Hindlimb muscle (tissue), 1 donor: ENCODE measurements at regions not wholly inside any gene's neighbourhood (a gene's known extent, or its start where the extent isn't known, plus 50 kb on each side); places are given as distances from the start of the nearest gene placed in this dataset.

ENCODE experiments used
- DNase-seq: peaks from one replicate; pipeline ENCODE4 v3.0.0-alpha.2; 2013

GRCh38 chr4:134324179-134324578 is 122.6 kb upstream of the PABPC4L start:
- DNase-seq = no peak

GRCh38 chr4:134320048-134320447 is 118.5 kb upstream of the PABPC4L start:
- no peak for DNase-seq

GRCh38 chr4:134313591-134313990 is 112.0 kb upstream of the PABPC4L start:
- no peak for DNase-seq

DNA sequence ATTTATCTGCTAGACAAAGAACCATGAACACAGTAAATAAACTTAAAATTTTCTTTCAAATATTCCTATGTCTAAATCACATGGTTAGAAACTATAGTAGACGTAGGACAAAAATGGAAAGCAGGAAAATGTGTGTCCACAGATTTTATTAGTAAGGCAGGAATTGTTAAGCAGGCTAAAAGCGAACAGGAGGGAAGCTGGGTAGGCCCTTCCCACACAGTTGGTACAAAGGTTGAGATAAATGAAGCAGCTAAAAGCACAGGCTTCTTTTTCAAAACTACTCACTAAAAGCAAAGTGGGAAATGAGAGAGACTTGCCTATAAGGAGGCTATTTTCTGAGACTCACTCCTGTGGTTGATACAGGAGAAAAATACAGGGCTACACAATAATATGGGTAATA is 108.1 kb upstream of the PABPC4L start:
- DNase-seq = no peak

DNA sequence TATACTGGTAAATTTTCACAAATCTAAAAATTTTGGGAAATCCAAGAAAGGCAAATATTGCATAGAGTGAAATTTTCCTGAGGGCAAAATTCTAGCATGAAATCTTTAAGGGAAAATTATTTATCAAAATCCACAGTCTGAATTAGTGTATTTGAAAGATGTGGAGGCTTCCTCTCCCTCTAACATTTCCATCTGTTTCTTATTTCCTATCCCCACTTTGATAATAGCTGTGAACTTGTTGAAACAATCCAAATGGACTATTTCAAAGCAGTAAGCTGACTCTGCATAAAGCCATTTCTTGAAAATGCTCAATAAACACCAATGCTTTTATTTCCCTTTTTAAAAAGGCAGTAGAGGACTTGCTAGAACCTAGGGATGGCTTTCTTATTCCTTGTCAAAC is 107.3 kb upstream of the PABPC4L start:
- no peak for DNase-seq

DNA sequence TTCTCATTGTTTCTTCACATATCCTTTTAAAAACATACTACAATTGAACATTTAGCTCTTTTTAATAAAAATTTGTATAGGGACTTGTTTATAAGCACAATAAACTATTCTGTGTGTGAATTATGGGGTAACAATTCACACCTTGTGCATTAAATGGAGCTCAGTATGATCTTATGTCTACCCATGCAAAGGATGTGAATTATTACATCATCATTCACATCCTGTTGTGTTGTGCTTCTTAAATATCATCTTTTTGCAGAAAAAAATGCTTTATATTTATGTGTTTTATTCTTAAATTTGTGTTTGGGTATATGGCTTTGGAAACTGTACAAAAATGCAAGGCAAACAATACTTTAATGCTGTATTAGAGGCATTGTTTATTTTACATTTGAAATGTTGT is 96.7 kb upstream of the PABPC4L start:
- no peak for DNase-seq

DNA sequence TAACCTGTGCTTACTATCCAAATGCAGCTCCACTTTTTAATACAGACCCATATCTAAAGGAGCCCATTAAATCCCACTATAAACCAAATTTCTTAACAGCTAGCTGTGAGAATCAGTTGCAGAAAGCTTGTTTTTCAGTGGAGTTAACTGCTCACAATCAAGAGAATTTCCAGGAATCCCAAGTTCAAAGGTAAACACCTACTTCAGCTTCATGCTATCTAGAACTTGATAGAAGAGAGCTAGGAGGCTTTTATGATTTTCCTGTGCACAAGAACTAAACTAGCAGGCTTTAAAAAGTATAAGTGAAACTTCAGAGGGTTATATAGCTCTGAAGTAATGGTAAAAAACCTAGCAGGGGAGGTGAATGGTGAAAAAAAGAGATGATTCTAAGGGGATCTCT is 96.2 kb upstream of the PABPC4L start:
- DNase-seq = no peak

GRCh38 chr4:134282680-134283079 is 81.1 kb upstream of the PABPC4L start:
- no peak for DNase-seq

- DNase-seq = no peak
Measured at GRCh38 chr4:134278675-134279074, 77.1 kb upstream of the PABPC4L start.

GRCh38 chr4:134276476-134276875 is 74.9 kb upstream of the PABPC4L start:
- DNase-seq = no peak

GRCh38 chr4:134260126-134260525 is 58.5 kb upstream of the PABPC4L start:
- no peak for DNase-seq
